ENCODE measurements at regions not wholly inside any gene's neighbourhood (a gene's known extent, or its start where the extent isn't known, plus 50 kb on each side); places are given as distances from the start of the nearest gene placed in this dataset.

DNA sequence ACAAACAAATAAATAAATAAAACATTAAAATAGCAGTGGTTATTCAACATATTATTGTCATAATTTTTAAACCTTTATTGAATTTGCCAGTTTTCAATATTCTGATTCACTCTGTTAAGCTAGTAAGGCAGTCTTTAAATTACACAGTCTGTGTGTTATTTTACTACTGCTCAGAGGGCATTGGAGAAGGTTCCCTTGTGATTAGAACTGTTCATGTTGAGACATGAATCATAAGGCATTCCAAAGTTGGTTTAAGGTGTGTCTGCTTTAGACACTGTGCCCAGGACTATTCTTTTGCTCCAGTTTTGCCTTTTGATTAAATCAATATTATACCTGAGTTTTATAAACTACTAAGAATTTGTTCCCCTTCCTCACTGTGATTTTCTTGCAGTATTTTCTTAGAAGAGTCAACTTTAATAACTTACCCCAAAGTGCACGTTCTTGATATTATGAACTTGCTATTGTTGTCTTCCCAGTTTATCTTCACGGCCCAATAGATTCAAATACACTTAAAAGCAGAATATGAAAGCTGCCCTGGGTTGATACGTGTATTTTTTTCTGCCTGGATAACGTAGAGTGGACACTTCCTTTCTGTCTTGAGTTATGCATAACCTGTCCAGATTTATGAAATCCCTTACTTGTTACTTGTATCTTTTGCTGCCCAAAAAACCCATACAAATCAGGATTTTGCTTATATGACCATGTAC, 105.3 kb upstream of the BCAT1 start:
- no peaks in the 10 kb centered on the region for H3K9me3 ChIP-seq
- intact Hi-C loops (cut with DNase I), result no loop called here
- WGBS, 4 donors, result 56 to 68% (median 67%) methylated on average over 4 of the region's 4 CpGs
- peaks cover 0 to 54% (median 0%) of the 10 kb centered on the region in 12 donors for H3K4me1 ChIP-seq
- no peak for DNase-seq
- no peaks in the 10 kb centered on the region for H3K27me3 ChIP-seq
- TF ChIP-seq POLR2A (IDR thresholded peaks at IDR 0.05), result no peak
- TF ChIP-seq, protein P1, sequence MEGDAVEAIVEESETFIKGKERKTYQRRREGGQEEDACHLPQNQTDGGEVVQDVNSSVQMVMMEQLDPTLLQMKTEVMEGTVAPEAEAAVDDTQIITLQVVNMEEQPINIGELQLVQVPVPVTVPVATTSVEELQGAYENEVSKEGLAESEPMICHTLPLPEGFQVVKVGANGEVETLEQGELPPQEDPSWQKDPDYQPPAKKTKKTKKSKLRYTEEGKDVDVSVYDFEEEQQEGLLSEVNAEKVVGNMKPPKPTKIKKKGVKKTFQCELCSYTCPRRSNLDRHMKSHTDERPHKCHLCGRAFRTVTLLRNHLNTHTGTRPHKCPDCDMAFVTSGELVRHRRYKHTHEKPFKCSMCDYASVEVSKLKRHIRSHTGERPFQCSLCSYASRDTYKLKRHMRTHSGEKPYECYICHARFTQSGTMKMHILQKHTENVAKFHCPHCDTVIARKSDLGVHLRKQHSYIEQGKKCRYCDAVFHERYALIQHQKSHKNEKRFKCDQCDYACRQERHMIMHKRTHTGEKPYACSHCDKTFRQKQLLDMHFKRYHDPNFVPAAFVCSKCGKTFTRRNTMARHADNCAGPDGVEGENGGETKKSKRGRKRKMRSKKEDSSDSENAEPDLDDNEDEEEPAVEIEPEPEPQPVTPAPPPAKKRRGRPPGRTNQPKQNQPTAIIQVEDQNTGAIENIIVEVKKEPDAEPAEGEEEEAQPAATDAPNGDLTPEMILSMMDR (IDR thresholded peaks at IDR 0.05), result no peak
- peak overlapping the region in 1 of 12 donors; percentile 95 for H3K27ac ChIP-seq
- no peaks in the 10 kb centered on the region for H3K36me3 ChIP-seq
- H3K4me3 ChIP-seq, result peak overlapping the region in 8 of 12 donors; percentile 10 to 67 (median 54)
- ATAC-seq, result no peak

- Histone ChIP-seq H3K4me1 (peaks cover 0 to 51% (median 0%) of the 10 kb centered on the region in 12 donors), H3K9me3 (peaks cover 0 to 3% (median 0%) of the 10 kb centered on the region in 12 donors), H3K4me3 (peak overlapping the region in 10 of 12 donors; percentile 14 to 67 (median 49)), H3K27ac (peak overlapping the region in 9 of 12 donors; percentile 13 to 95 (median 54)), H3K27me3 (no peaks in the 10 kb centered on the region), H3K36me3 (no peaks in the 10 kb centered on the region)
- no peak for TF ChIP-seq POLR2A (IDR thresholded peaks at IDR 0.05)
- TF ChIP-seq, protein P1 (IDR thresholded peaks at IDR 0.05), result no peak
- 48 to 57% (median 57%) methylated on average over 1 of the region's 1 CpG for WGBS, 4 donors
- ATAC-seq (no peak), DNase-seq (no peak)
- intact Hi-C loops (cut with DNase I), result no loop called here
Observed at GRCh38 chr12:25052914-25053211, 104.0 kb upstream of the BCAT1 start.

DNA sequence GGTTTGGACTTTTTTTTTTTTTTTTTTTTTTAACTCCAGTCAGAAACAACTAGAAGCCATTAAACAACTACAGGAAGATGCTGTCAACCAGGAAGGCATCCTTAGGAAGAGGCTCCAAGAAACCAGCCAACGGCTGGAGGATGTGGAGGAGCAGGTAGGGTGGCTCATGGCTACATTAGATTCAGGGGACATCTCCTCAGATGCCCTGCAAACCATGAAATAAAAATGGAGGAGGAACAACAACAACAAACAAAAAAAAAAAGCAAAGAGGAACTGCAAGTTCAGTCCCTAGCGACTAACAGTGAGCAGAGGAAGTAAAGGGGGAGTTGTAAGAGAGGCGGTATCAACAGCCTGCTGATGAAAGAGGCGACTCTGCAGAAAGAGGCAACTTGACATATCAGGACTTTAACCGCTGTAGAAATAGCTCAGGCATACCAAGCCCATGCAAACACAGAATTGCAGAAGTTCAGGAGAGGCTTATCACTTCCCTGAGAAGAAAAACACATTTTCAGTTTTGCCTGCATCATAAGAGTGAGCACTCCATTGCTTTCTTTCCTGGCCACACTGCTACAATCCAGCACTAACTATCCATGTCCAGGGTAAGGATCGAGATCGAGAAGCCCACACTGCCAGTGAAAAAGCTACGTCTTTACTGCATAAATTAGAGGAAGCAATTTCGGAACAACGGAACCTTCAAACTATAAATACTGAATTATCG, 103.5 kb upstream of the BCAT1 start:
- Histone ChIP-seq H3K27ac (peak overlapping the region in 10 of 12 donors; percentile 34 to 95 (median 52)), H3K27me3 (no peaks in the 10 kb centered on the region), H3K4me3 (peak overlapping the region in 10 of 12 donors; percentile 14 to 67 (median 49)), H3K36me3 (no peaks in the 10 kb centered on the region), H3K9me3 (peaks cover 0 to 8% (median under 1%) of the 10 kb centered on the region in 12 donors), H3K4me1 (peaks cover 0 to 46% (median 0%) of the 10 kb centered on the region in 12 donors)
- intact Hi-C loops (cut with DNase I), result no loop called here
- no peak for TF ChIP-seq POLR2A (IDR thresholded peaks at IDR 0.05)
- TF ChIP-seq, protein P1 (IDR thresholded peaks at IDR 0.05), result no peak
- peak; percentile 76 to 96 (median 84) for ATAC-seq
- WGBS, 4 donors, result 28 to 47% (median 35%) methylated on average over 11 of the region's 11 CpGs
- DNase-seq, result peak in 2 of 5 donors; percentile 15 to 32

DNA sequence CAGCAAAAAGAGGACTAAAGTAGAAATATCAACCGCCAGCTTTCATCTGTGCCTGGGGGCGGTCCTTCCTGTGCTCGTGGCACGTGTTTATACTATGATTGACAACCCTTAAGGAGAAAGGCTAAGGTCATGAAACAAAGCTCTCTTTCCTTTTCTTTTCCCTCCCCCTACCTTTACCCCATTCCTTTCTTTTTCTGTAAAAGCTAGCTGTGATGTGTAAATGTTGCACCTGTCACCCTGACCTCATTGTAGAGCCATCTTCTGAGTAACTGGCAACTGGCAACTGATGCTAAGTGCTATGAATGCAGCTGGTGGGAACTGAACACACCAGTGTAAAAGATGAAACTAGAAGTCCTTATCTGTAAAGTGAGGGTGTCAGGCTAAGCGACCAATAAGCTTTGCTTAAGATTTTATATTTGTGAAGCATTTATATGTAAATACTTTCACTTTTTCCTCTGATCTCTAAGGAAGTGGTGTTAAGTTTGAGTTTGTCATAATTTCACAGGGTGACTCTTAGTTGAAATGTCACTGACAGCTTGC, 102.8 kb upstream of the BCAT1 start:
- Histone ChIP-seq H3K9me3 (peaks cover 0 to 15% (median 7%) of the 10 kb centered on the region in 12 donors), H3K4me3 (peak overlapping the region in 9 of 12 donors; percentile 14 to 67 (median 53)), H3K4me1 (peaks cover 0 to 40% (median 0%) of the 10 kb centered on the region in 12 donors), H3K36me3 (no peaks in the 10 kb centered on the region), H3K27ac (peak overlapping the region in 7 of 12 donors; percentile 39 to 95 (median 54)), H3K27me3 (no peaks in the 10 kb centered on the region)
- 66 to 74% (median 67%) methylated on average over 5 of the region's 5 CpGs for WGBS, 4 donors
- intact Hi-C loops (cut with DNase I), result no loop called here
- no peak for TF ChIP-seq POLR2A (IDR thresholded peaks at IDR 0.05)
- TF ChIP-seq, protein P1 (IDR thresholded peaks at IDR 0.05), result no peak
- no peak for DNase-seq
- ATAC-seq, result peak in 2 of 4 donors; percentile 11 to 32

All from heart left ventricle (tissue), 16 donors.